WTC11 (cell line): ENCODE measurements at regions not wholly inside any gene's neighbourhood (a gene's known extent, or its start where the extent isn't known, plus 50 kb on each side); places are given as distances from the start of the nearest gene placed in this dataset.

Source experiments
- ATAC-seq: fragments of 200-7000 bp; cut with Tn5 transposase; 2 replicates; pipeline ENCODE4 v1.10.0; 2021; ENCODE audit warnings: mild to moderate bottlenecking, moderate library complexity
- CTCF ChIA-PET: fragments of 300-600 bp; sonication (Branson Sonifier 250); formaldehyde crosslinking; loops from one replicate; lab custom pipeline; 2021; ENCODE audit warnings: antibody characterized with exemption; lab: Charles Lee
- POLR2A ChIA-PET: fragments of 350-600 bp; sonication (Branson Sonifier 250); formaldehyde crosslinking; loops from one replicate; lab custom pipeline; 2021; ENCODE audit warnings: antibody characterized with exemption; lab: Charles Lee
- DNase-seq: peaks from one replicate; pipeline ENCODE4 v3.0.0; 2021; ENCODE audit warnings: low spot score
- H3K27ac Mint-ChIP-seq: 2 replicates; pipeline ENCODE4 v1.8.0; 2021; ENCODE audit warnings: mixed read lengths
- H3K27me3 Mint-ChIP-seq: 2 replicates; pipeline ENCODE4 v1.8.0; 2021; ENCODE audit warnings: low read depth, mild to moderate bottlenecking, moderate library complexity, mixed read lengths
- H3K36me3 Mint-ChIP-seq: 2 replicates; pipeline ENCODE4 v1.8.0; 2021; ENCODE audit warnings: mixed read lengths
- H3K4me1 Mint-ChIP-seq: 2 replicates; pipeline ENCODE4 v1.8.0; 2022; ENCODE audit warnings: mixed read lengths
- H3K4me3 Mint-ChIP-seq: 2 replicates; pipeline ENCODE4 v1.8.0; 2021; ENCODE audit warnings: mild to moderate bottlenecking, moderate library complexity, mixed read lengths
- H3K9me3 Mint-ChIP-seq: 2 replicates; pipeline ENCODE4 v1.8.0; 2021; ENCODE audit warnings: mixed read lengths
- ATF1 ChIP-seq: sonication (generic); formaldehyde crosslinking; IDR thresholded peaks from 2 replicates; pipeline ENCODE4 v1.8.1; 2023; ENCODE audit warnings: mild to moderate bottlenecking, moderate library complexity, missing genetic modification reagents
- ATF6 ChIP-seq: sonication (generic); formaldehyde crosslinking; IDR thresholded peaks from 2 replicates; pipeline ENCODE4 v1.8.1; 2023; ENCODE audit warnings: mild to moderate bottlenecking, missing genetic modification reagents
- E2F5 ChIP-seq: sonication (generic); formaldehyde crosslinking; IDR thresholded peaks from 2 replicates; pipeline ENCODE4 v1.8.1; 2022; ENCODE audit warnings: mild to moderate bottlenecking, moderate library complexity, missing genetic modification reagents
- ERG ChIP-seq: fragments of 250-450 bp; sonication (Bioruptor Pico); IDR thresholded peaks from 2 replicates; pipeline ENCODE4 v1.8.0; 2021; ENCODE audit warnings: mild to moderate bottlenecking
- GRHL2 ChIP-seq: fragments of 250-450 bp; sonication (Bioruptor Pico); IDR thresholded peaks from 2 replicates; pipeline ENCODE4 v1.8.0; 2022; ENCODE audit warnings: mild to moderate bottlenecking, moderate library complexity; ENCODE audit not compliant: insufficient replicate concordance, severe bottlenecking
- GTF2I ChIP-seq: fragments of 250-450 bp; sonication (Bioruptor Pico); conservative IDR thresholded peaks from 2 replicates; pipeline ENCODE4 v1.4.0; 2021; ENCODE audit warnings: mild to moderate bottlenecking
- HMGA2 ChIP-seq: fragments of 250-450 bp; sonication (Bioruptor Pico); IDR thresholded peaks from 2 replicates; pipeline ENCODE4 v1.4.0; 2021; ENCODE audit warnings: mild to moderate bottlenecking, moderate library complexity
- SMAD4 ChIP-seq: sonication (generic); formaldehyde crosslinking; IDR thresholded peaks from 2 replicates; pipeline ENCODE4 v1.8.0; 2022; ENCODE audit warnings: mild to moderate bottlenecking, missing genetic modification reagents
- SOX15 ChIP-seq: fragments of 250-450 bp; sonication (Bioruptor Pico); IDR thresholded peaks from 2 replicates; pipeline ENCODE4 v1.9.0; 2021; ENCODE audit warnings: mild to moderate bottlenecking
- TCF7 ChIP-seq: sonication (generic); formaldehyde crosslinking; IDR thresholded peaks from 2 replicates; pipeline ENCODE4 v1.8.0; 2022; ENCODE audit warnings: mild to moderate bottlenecking, low read depth, missing genetic modification reagents, moderate library complexity
- TEAD1 ChIP-seq: sonication (generic); formaldehyde crosslinking; IDR thresholded peaks from 2 replicates; pipeline ENCODE4 v1.8.0; 2022; ENCODE audit warnings: mild to moderate bottlenecking, missing genetic modification reagents
- ZNF281 ChIP-seq: sonication (generic); formaldehyde crosslinking; IDR thresholded peaks from 2 replicates; pipeline ENCODE4 v1.8.0; 2023; ENCODE audit warnings: mild to moderate bottlenecking, missing genetic modification reagents
- ZNF396 ChIP-seq: fragments of 250-450 bp; sonication (Bioruptor Pico); IDR thresholded peaks from 2 replicates; pipeline ENCODE4 v1.8.0; 2021; ENCODE audit warnings: mild to moderate bottlenecking, moderate library complexity, borderline replicate concordance
- ZNF416 ChIP-seq: fragments of 250-450 bp; sonication (Bioruptor Pico); IDR thresholded peaks from 2 replicates; pipeline ENCODE4 v1.9.0; 2021; ENCODE audit warnings: mild to moderate bottlenecking, inconsistent platforms
- TF ChIP-seq, protein P1 (sequence below): sonication (generic); formaldehyde crosslinking; IDR thresholded peaks from 2 replicates; pipeline ENCODE4 v1.8.1; 2022; ENCODE audit warnings: low read depth, missing genetic modification reagents, borderline replicate concordance
- TF ChIP-seq, protein P2 (sequence below): sonication (generic); formaldehyde crosslinking; IDR thresholded peaks from 2 replicates; pipeline ENCODE4 v1.8.1; 2023; ENCODE audit warnings: mild to moderate bottlenecking, missing genetic modification reagents, borderline replicate concordance
- TF ChIP-seq, protein P3 (sequence below): sonication (generic); formaldehyde crosslinking; IDR thresholded peaks from 2 replicates; pipeline ENCODE4 v1.8.1; 2022; ENCODE audit warnings: low read depth, mild to moderate bottlenecking, moderate library complexity, missing genetic modification reagents, borderline replicate concordance

- no peak for TF ChIP-seq ERG (CRISPR knock-in tag)
- TF ChIP-seq, protein P1, sequence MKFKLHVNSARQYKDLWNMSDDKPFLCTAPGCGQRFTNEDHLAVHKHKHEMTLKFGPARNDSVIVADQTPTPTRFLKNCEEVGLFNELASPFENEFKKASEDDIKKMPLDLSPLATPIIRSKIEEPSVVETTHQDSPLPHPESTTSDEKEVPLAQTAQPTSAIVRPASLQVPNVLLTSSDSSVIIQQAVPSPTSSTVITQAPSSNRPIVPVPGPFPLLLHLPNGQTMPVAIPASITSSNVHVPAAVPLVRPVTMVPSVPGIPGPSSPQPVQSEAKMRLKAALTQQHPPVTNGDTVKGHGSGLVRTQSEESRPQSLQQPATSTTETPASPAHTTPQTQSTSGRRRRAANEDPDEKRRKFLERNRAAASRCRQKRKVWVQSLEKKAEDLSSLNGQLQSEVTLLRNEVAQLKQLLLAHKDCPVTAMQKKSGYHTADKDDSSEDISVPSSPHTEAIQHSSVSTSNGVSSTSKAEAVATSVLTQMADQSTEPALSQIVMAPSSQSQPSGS (CRISPR knock-in tag): no peak
- TF ChIP-seq ATF6 (CRISPR knock-in tag): no peak
- no peak for TF ChIP-seq TEAD1 (CRISPR knock-in tag)
- TF ChIP-seq, protein P2, sequence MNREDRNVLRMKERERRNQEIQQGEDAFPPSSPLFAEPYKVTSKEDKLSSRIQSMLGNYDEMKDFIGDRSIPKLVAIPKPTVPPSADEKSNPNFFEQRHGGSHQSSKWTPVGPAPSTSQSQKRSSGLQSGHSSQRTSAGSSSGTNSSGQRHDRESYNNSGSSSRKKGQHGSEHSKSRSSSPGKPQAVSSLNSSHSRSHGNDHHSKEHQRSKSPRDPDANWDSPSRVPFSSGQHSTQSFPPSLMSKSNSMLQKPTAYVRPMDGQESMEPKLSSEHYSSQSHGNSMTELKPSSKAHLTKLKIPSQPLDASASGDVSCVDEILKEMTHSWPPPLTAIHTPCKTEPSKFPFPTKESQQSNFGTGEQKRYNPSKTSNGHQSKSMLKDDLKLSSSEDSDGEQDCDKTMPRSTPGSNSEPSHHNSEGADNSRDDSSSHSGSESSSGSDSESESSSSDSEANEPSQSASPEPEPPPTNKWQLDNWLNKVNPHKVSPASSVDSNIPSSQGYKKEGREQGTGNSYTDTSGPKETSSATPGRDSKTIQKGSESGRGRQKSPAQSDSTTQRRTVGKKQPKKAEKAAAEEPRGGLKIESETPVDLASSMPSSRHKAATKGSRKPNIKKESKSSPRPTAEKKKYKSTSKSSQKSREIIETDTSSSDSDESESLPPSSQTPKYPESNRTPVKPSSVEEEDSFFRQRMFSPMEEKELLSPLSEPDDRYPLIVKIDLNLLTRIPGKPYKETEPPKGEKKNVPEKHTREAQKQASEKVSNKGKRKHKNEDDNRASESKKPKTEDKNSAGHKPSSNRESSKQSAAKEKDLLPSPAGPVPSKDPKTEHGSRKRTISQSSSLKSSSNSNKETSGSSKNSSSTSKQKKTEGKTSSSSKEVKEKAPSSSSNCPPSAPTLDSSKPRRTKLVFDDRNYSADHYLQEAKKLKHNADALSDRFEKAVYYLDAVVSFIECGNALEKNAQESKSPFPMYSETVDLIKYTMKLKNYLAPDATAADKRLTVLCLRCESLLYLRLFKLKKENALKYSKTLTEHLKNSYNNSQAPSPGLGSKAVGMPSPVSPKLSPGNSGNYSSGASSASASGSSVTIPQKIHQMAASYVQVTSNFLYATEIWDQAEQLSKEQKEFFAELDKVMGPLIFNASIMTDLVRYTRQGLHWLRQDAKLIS (CRISPR knock-in tag): no peak
- no peak for TF ChIP-seq ZNF416
- TF ChIP-seq SOX15 (CRISPR knock-in tag): no peak
- TF ChIP-seq GTF2I (CRISPR knock-in tag): no peak
- TF ChIP-seq GRHL2 (CRISPR knock-in tag): no peak
- TF ChIP-seq, protein P3, sequence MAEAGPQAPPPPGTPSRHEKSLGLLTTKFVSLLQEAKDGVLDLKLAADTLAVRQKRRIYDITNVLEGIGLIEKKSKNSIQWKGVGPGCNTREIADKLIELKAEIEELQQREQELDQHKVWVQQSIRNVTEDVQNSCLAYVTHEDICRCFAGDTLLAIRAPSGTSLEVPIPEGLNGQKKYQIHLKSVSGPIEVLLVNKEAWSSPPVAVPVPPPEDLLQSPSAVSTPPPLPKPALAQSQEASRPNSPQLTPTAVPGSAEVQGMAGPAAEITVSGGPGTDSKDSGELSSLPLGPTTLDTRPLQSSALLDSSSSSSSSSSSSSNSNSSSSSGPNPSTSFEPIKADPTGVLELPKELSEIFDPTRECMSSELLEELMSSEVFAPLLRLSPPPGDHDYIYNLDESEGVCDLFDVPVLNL (CRISPR knock-in tag): no peak
Observed at GRCh38 chr5:142438573-142438972, 113.8 kb upstream of the SPRY4 start (continued).

- POLR2A ChIA-PET: interaction anchor here (0.6 to 0.7 kb wide), 2 partner anchors 11 to 257 kb away, joined by 3 to 4 read pairs; no protein-coding TSS in a partner anchor
- H3K4me3 Mint-ChIP-seq: no peak overlapping the region
- H3K4me1 Mint-ChIP-seq: peaks cover 61% of the 10 kb centered on the region
- TF ChIP-seq GRHL2 (CRISPR knock-in tag) (no peak), E2F5 (no peak), ATF1 (CRISPR knock-in tag) (no peak), HMGA2 (no peak), TCF7 (CRISPR knock-in tag) (no peak), SMAD4 (CRISPR knock-in tag) (no peak), ZNF281 (CRISPR knock-in tag) (no peak), ZNF396 (CRISPR knock-in tag) (no peak)
- no peaks in the 10 kb centered on the region for H3K27me3 Mint-ChIP-seq
- no peak for ATAC-seq
- H3K9me3 Mint-ChIP-seq: no peaks in the 10 kb centered on the region
- CTCF ChIA-PET: interaction anchor here (1.5 kb wide), 1 partner anchor 18 kb away, joined by 3 read pairs; no protein-coding TSS in a partner anchor
- H3K36me3 Mint-ChIP-seq: no peaks in the 10 kb centered on the region
- H3K27ac Mint-ChIP-seq: no peak overlapping the region
- DNase-seq: no peak
Observed at GRCh38 chr5:142437563-142437962, 112.7 kb upstream of the SPRY4 start.
